ENCODE measurements at regions not wholly inside any gene's neighbourhood (a gene's known extent, or its start where the extent isn't known, plus 50 kb on each side); places are given as distances from the start of the nearest gene placed in this dataset.

DNA sequence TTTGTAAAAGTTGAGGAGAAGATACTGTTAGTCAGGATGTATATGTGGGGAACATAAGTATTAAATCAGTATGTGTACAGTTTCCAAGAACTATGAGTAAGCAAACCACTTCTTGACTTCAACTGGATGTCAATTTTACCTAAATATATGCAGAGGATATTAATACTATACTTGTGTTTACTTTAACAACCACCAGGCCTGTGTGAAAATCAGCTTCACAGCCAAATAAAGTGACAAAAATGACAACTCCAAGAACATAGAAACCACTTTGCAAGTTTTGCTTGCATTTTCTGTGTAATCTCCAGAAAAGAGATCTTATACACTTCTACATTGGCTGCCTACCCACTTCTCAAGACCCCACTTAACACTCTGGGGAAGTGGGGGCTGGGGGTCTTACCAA is 293.3 kb upstream of the RORA start:
- no peak for DNase-seq

DNA sequence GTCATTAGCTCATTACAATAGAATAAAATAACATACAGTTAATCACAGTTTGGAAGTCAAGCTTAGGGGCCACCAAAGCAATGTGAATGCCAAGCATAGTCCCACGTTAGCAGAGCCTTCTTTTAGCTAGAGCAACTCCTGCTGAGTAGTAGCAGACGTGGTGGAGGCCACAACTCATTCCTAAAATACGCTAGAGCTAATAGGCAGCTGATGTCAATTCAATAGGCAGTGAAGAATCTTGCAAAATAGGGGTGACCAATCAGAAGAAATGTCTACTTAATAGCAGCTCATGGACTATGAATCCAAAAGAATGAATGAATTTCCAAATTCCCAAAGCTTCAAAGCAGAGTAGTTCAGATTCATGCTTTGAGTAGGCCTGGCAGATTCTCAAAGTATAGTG is 292.9 kb upstream of the RORA start:
- no peak for DNase-seq

DNA sequence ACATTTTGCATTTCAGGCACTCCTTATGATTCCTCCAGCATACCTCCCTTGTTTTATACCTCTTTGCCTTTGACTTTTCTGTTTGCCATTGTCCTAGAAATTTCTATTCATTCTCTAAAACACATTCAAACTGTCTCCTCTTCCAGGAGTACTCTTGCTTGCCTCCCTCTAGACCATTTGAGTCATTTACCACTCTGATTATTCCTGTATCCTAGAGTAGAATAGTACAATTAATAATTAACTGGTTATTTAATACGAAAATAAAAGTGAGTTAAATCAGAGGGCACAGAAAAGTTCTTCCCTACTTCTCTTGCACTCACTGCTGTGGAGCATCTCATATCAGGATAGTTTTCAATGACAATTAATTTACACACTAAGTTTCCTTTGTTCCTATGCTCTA is 290.2 kb upstream of the RORA start:
- no peak for DNase-seq

DNA sequence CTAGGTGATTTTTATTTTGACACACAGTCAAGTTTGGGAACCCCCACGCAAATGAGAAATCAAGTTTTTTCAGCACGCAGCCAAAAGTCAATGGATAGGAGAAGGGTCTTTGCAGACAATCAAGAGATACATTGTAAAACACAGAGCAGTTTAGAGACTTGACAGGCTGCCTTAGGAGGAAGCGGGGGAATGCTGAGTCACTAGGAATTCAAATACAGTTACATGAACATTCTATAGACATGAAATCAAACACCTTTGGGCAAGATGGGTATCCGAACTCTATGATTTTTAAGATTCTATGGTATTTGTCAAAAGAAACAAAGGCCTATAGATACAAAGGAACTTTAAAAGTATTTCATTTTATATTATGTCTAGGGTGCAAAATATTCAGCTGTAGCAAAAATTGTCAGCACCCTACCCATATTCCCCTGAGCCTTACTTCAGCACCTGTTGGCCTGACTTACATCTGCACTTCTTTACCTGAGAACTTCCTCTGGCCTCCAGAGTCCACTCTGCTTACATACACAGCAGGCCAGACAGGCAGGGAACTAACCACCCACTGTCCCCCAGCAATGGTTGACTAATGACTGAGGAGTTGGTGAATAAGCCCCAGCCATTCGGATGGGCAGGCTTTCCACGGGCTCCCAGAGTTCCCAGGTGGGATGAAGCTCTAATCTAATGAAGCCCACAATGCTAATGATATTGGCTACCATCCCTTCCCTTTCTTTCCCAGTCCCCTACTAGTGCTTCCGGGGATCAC is 289.3 kb upstream of the RORA start:
- no peak for DNase-seq

DNA sequence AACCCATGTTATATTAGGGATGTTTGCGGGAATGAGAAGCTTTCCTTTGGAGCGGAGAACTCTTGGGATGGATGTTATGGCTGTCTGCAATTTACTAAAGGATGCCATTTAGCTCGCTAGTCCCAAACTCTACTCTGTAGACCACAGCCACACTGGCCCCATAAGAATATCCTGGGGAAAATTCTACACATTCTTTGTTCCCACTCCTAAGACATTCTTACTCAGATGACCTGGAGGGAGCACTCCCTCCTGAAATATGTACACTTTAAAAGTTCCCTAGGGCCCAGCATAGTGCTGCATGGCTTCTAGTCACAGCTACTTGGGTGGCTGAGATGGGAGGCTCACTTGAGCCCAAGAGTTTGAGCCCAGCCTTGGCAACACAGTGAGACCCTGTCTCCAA is 288.7 kb upstream of the RORA start:
- DNase-seq = no peak

DNA sequence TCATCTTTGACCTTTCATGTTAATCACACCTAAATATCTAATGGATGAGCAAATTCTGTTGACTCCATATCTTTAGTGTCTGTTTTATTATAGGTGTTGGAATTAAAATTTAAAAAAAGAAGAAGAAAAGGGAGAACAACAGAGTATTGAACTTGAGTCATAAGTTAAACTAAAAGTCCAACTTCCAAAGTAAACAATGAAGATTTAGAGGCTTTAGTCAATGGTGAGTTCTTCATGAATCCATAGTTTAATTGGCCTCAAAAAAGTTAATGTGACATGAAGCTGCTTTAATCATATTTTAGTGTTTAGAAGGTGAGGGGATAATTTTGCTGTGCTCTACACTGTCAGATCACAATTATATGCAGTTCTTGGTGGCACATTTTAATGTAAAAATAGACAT is 288.2 kb upstream of the RORA start:
- DNase-seq = no peak

DNA sequence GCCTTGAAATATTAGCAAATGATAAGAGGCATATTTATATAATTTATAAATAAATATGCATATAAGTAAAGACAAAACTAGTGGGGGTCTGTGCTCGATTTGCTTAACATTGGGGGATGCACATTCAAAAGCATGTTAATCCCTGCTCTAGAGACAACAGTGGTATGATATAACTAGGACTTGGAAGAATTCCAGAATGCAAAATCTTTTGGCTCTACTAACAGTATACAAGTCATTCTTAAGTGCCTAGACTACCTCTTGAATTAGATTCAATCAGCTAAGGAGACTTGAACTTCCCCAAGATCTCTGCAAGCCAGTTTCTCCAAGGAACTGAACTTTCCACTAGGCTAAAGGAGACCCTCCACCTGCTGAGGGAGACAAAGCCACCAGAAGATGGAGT is 282.7 kb upstream of the RORA start:
- DNase-seq = no peak

DNA sequence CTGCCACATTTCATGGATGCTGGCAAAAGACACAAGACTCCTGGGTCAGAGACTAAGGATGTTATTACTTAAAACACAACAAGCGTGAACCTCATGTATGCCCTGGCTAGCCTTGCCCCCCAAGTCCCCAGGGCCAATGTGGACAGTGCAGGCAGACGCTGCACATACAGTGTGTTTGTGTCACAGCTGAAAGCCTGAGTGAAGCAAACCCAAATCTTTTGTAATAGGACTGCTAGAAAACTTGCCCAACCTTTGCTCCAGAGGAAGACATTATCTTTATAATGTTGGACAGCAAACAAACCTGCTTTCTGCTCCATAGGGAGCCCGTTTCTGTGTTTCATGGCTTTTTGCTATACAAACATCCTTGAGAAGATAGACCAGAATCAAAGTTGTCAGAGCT is 282.0 kb upstream of the RORA start:
- DNase-seq = no peak

DNA sequence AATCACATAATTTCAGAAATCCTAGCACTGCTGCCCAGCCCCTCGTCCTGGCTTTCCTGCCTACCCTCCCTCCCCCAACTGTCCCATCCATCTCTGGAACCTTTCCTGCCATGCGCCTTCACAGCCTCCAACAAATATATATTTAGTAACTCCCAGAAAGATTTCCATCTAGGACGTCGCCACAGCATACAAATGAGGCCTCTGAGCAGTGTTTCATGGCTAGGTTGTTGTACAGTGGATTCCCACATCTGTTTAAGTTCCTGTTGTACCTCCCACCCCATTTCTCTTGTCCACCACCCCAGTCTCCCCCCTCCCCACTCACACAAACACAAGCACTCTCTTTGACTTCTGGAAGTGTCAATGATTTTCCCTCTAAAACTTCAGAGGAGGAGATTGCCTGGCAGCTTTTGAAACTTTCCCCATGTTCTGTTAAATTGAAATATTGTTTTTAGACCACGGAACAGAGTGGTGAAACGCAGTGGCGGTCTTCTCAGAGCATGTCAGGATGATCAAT is 280.3 kb upstream of the RORA start:
- no peak for DNase-seq

DNA sequence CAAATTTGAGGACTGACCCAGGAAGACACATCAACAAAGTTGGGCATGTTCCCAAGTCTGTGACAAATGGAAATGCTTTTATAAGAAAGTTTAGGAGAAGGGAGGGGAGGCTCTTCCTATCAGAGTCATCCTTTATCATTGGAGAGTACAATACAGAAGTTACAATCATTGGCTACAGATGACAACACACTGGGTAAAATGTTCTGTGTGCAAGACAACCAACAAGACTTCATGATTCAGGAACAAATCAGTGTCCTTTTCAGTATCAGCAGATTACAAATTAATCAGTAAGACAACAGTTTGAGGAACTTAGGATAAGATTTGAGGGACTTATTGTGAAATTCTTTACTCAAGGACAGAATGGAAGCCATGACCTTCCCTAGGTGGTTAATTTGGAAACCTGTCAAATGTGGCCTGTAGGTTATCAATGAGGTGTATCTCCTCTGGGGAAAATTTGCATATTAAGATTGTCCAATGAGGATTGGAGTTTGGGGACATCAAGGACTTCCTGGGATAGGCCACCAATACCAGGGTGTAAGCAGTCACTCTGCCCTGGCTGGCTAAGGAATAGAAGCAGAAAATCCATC is 274.4 kb upstream of the RORA start:
- DNase-seq = no peak

DNA sequence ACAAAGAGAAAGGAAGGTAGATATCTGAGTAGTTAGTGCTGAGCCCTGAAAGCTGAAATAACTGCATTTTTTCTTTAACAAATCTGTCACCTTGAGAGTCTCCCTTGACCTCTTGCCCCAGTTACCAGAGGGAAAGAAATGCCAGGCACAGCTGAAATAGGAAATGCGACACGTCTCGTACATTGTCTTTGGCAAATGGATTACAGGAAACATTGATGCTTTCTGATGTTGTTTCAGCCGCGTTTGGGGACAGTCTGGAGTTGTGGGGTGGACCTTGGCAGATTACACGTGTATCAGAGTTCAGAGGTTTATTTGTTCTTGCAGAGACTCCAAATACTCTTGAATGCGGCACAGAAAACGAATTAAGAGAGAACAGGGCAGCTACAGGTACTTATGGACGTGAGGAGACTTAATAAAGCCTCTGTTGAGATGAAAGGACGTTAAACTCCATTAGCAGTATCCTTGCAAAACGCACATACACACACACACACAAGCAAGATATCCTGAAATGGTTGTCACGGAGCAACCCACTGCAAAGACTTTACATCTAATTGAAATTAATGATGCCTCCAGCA is 272.8 kb upstream of the RORA start:
- DNase-seq = no peak

- DNase-seq = no peak
These were observed 272.0 kb upstream of the RORA start for GRCh38 chr15:61500951-61501620.

- DNase-seq = no peak
These were observed 271.4 kb upstream of the RORA start for GRCh38 chr15:61500523-61500922.

GRCh38 chr15:61499376-61499775 is 270.3 kb upstream of the RORA start:
- no peak for DNase-seq

DNA sequence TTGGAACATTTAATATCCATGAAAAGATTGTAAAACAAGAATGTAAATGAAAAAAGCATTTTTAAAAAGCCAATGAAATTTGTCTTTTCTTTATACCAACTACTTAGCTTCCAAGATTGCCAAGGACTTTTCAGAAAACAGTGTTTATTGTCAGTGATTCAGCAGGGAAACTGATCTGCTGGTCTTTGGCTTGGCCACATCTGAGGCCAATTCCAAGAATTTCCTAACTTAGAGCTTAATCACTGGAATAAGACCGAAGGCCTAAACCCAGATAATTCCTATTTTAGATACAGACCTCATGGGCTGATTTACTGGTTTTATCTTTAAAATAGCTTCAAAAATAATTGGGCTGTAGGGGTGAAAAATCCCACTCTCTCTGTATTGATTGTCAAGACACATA is 260.5 kb upstream of the RORA start:
- DNase-seq = no peak

- DNase-seq = no peak
These were observed 254.5 kb upstream of the RORA start for GRCh38 chr15:61483599-61483998.

DNA sequence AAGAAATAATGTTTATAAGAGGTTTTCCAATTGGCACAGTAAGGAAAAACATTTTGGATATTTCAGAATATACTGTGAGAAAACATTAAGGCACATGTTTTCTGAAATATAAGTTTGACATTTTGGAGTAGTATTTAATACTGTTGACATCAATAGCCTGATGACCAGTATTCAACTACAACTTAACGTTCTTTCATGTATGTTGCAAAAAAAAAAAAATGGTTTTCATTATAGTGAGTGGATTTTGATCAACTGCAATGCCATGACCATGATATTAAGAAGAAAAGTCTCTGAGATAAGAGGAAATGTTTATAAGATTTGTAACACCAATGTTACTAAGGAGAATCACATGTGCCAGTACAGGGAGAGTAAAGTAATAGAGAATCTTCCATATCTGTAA is 252.8 kb upstream of the RORA start:
- no peak for DNase-seq

- no peak for DNase-seq
These were observed 251.8 kb upstream of the RORA start for GRCh38 chr15:61480863-61481262.

GRCh38 chr15:61480295-61480694 is 251.2 kb upstream of the RORA start:
- DNase-seq = no peak

GRCh38 chr15:61479613-61480012 is 250.5 kb upstream of the RORA start:
- no peak for DNase-seq

DNA sequence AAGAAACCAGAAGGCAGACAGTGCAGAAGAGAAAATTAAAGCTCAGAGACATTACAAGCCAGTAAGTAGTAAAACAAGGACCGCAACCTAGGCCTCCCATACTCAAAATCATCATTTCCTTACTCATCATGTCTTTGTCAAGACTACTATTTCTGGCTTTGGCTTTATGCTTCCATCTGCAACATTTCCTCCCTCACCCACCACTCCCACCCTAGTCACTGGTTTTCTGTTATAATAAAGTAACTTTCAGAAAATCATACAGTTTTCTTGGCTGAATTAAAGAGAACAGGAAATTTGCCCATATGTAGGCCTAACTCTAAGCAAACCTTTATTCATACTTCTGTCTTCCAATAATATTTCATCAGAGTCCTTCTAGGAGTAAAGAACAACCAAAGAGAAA is 247.6 kb upstream of the RORA start:
- no peak for DNase-seq

- no peak for DNase-seq
These were observed 245.7 kb upstream of the RORA start for GRCh38 chr15:61474796-61475195.

- no peak for DNase-seq
These were observed 238.7 kb upstream of the RORA start for GRCh38 chr15:61467823-61468222.

Measured in NCI-H1436 (cell line).